ENCODE measurements at regions not wholly inside any gene's neighbourhood (a gene's known extent, or its start where the extent isn't known, plus 50 kb on each side); places are given as distances from the start of the nearest gene placed in this dataset.

GRCh38 chr22:49425356-49425755 is 402.3 kb downstream of the BRD1 start:
- TF ChIP-seq CTCF (IDR thresholded peaks at IDR 0.05; ENCODE audit: low read length) (no peak), EZH2 (optimal IDR thresholded peaks at IDR 0.05; ENCODE audit: low read depth, low read length) (no peak), EZH2phosphoT487 (IDR thresholded peaks at IDR 0.05; ENCODE audit: low read length) (no peak)

All from MM.1S (cell line).